Muscle of leg (tissue), 3 donors: ENCODE measurements at regions not wholly inside any gene's neighbourhood (a gene's known extent, or its start where the extent isn't known, plus 50 kb on each side); places are given as distances from the start of the nearest gene placed in this dataset.
A peak's percentile ranks its signal among the peaks of the same experiment; 100 is the strongest.

ENCODE experiments used
- DNase-seq: peaks from one replicate; pipeline ENCODE4 v3.0.0; 2013
- H3K27ac ChIP-seq: one replicate; pipeline ENCODE4 v1.5.1; 2013; ENCODE audit warnings: mild to moderate bottlenecking, low read length, control low read depth
- H3K27me3 ChIP-seq: one replicate; pipeline ENCODE4 v1.6.1; 2013; ENCODE audit warnings: low read length; ENCODE audit not compliant: control insufficient read depth, insufficient read depth
- H3K36me3 ChIP-seq: one replicate; pipeline ENCODE4 v1.6.1; 2013; ENCODE audit warnings: low read length; ENCODE audit not compliant: control insufficient read depth, insufficient read depth
- H3K4me1 ChIP-seq: one replicate; pipeline ENCODE4 v1.6.1; 2013; ENCODE audit warnings: low read length; ENCODE audit not compliant: control insufficient read depth, insufficient read depth
- H3K4me3 ChIP-seq: one replicate; pipeline ENCODE4 v1.5.1; 2013; ENCODE audit warnings: low read length, control low read depth
- H3K9me3 ChIP-seq: replicated peaks from 2 replicates; pipeline ENCODE4 v1.6.1; 2013; ENCODE audit warnings: low read depth, low read length; ENCODE audit not compliant: control insufficient read depth
- WGBS: methylation state at CpG from one replicate; pipeline ENCODE4 v1.1.5; 2013; ENCODE audit warnings: missing lambda C conversion rate; ENCODE audit not compliant: insufficient coverage; 5-methylcytosine and 5-hydroxymethylcytosine counted together

DNA sequence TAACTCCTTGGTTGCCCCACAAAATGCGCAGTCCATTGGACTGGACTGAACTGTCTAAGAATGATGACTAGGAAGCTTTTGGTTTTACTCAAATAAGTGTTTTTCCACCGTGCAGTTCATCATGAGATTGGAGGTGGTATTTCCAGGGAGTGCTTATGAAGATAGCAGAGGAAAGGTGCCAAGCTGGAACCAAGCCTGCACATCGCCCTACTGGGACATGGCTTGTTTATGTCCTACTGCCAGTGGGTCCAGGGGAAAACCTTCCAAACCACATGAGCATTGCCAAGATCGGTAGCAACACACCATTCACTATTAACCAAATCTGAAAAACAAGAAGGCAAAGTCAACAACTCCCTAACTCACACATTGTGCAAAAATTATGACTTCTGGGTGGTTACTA is 54.7 kb upstream of the DSCAM start:
- no peaks in the 10 kb centered on the region for H3K36me3 ChIP-seq
- peaks cover 9% of the 10 kb centered on the region for H3K9me3 ChIP-seq
- no peak for DNase-seq
- H3K27me3 ChIP-seq, result no peaks in the 10 kb centered on the region
- no peak overlapping the region for H3K27ac ChIP-seq
- no peak overlapping the region for H3K4me3 ChIP-seq
- 84% methylated on average over 2 of the region's 4 CpGs for WGBS
- peaks cover 2% of the 10 kb centered on the region for H3K4me1 ChIP-seq

DNA sequence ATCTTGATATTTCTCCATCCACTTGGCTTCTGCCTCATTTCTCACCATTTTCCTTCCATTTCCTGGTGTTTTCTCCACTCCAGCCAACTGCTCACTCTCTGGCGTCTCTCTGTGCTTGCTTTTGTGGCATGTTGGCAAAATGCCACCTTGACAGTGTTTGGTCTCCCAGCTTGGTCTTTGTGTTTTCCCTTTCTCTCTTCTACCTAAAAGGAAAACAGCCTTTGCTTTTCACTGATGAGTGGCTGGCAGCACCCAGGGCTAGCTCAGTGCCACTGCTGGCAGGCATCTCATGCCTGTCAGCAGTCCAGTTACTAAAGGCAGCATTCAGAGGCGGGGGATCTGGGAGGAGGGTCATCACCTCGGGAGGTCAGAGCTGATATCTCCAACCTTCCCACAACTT is 55.3 kb upstream of the DSCAM start:
- H3K4me1 ChIP-seq, result peaks cover 2% of the 10 kb centered on the region
- H3K9me3 ChIP-seq, result peaks cover 4% of the 10 kb centered on the region
- peak; percentile 23 for DNase-seq
- no peaks in the 10 kb centered on the region for H3K36me3 ChIP-seq
- H3K27me3 ChIP-seq, result no peaks in the 10 kb centered on the region
- no peak overlapping the region for H3K4me3 ChIP-seq
- 40% methylated on average over 1 of the region's 3 CpGs for WGBS
- no peak overlapping the region for H3K27ac ChIP-seq

DNA sequence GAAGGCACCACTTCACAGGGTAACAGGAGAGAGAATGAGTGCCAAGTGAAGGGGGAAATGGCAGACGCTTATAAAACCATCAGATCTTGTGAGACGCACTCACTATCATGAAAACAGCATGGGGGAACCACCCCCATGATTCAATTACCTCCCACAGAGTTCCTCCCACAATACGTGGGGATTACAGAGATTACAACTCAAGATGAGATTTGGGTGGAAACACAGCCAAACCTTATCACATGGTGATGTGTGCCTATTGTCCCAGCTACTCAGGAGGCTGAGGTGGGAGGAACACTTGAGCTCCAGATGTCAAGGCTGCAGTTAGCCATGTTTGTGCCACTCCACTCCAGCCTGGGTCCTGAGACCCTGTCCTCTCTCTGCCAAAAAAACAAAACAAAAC is 56.0 kb upstream of the DSCAM start:
- WGBS, result no CpG with 5 or more reads among the region's 3 CpGs

DNA sequence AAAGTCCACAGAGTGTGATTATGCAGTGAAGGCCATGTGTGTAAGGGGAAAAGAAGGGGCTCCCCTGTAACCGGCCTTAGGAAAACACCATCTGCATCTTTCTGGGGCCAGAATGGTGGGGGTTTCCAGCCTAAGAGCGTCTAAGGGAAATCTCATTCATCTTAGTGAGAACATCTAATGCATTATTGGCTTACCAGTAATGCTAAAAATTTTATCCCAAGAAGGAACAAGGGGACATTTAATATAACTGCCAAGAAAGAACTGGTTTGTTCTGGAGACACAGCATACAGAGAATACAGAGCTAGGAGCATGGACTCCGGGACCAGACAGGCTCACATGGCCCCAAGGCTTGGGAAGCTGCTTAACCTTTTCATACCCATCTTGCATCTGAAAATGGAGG is 58.3 kb upstream of the DSCAM start:
- Histone ChIP-seq H3K4me3 (no peak overlapping the region), H3K27me3 (no peaks in the 10 kb centered on the region), H3K9me3 (no peaks in the 10 kb centered on the region), H3K4me1 (peaks cover 2% of the 10 kb centered on the region), H3K27ac (no peak overlapping the region), H3K36me3 (no peaks in the 10 kb centered on the region)
- DNase-seq, result peak; percentile 28
- whole genome bisulfite sequencing, result 0% methylated on average over 1 of the region's 3 CpGs

More for the DNA sequence above, 56.0 kb upstream of the DSCAM start:
- Histone ChIP-seq H3K36me3 (no peaks in the 10 kb centered on the region), H3K27me3 (no peaks in the 10 kb centered on the region), H3K9me3 (no peaks in the 10 kb centered on the region), H3K27ac (no peak overlapping the region), H3K4me1 (peaks cover 2% of the 10 kb centered on the region), H3K4me3 (no peak overlapping the region)
- DNase-seq, result no peak

DNA sequence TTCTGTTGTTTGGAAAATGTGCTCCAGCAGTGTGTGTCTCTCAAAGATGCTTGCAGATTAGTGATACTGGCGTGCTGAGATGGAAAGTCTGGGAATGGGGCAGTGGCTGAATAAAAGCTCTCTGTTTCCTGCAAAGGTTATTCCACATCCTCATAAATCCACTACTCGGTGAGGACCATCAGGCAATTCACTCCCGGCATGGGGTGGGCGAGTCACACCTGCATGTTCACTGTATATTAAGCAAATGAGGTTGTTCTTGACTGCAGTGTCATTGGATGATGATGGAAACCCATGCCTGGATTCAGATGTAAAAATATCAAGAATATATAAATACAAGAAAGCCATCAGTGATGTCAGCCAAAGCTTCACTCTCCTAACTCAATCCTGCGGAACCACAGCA is 65.4 kb upstream of the DSCAM start:
- Histone ChIP-seq H3K27ac (no peak overlapping the region), H3K36me3 (no peaks in the 10 kb centered on the region), H3K9me3 (no peaks in the 10 kb centered on the region), H3K4me1 (no peaks in the 10 kb centered on the region), H3K4me3 (no peak overlapping the region), H3K27me3 (peaks cover 2% of the 10 kb centered on the region)
- no peak for DNase-seq
- 100% methylated on average over 1 of the region's 5 CpGs for WGBS

DNA sequence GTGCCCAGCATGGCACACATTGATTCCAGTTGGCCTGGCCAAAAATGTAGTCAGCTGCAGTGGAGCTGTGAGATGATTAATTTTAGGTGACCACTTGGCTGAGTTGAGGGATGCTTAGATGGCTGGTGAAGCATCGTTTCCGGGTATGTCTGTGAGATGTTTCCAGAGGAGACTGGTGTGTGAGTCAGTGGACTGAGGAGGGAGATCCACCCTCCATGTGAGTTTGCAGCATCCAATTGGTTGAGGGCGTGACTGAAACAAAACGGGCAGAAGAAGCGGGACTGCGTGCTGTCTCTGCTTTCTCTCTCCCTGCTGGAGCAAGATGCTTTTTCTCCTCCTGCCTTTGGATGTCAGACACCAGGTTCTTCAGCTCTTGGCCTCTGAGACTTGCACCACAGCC is 68.2 kb upstream of the DSCAM start:
- H3K27ac ChIP-seq, result no peak overlapping the region
- no peak overlapping the region for H3K4me3 ChIP-seq
- no peak for DNase-seq
- H3K27me3 ChIP-seq, result peaks cover 2% of the 10 kb centered on the region
- WGBS, result 96% methylated on average over 6 of the region's 6 CpGs
- H3K9me3 ChIP-seq, result no peaks in the 10 kb centered on the region
- H3K4me1 ChIP-seq, result no peaks in the 10 kb centered on the region
- H3K36me3 ChIP-seq, result no peaks in the 10 kb centered on the region

DNA sequence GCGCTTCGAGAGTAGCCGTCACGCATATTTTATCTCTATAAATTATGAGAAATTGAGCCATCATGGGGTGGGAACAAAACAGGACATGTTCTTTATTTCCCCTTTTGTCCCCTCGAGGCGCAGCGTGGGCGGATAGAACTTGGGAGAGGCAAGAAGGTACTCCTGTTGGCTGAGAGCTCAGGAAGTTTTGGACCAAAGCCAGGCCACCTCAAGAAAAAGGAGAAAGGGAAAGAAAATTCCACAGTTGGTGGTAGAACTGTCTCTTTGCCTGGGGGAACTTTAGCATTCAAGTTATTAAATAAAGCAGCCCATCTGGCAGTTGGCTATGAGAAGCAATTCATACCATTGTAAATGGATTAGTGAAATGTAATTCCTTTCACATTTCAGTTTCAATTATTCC is 76.4 kb upstream of the DSCAM start:
- Histone ChIP-seq H3K4me1 (peaks cover 10% of the 10 kb centered on the region), H3K9me3 (peaks cover 6% of the 10 kb centered on the region), H3K4me3 (no peak overlapping the region), H3K36me3 (no peaks in the 10 kb centered on the region), H3K27me3 (no peaks in the 10 kb centered on the region), H3K27ac (no peak overlapping the region)
- DNase-seq, result peak; percentile 21
- 40% methylated on average over 4 of the region's 8 CpGs for WGBS

DNA sequence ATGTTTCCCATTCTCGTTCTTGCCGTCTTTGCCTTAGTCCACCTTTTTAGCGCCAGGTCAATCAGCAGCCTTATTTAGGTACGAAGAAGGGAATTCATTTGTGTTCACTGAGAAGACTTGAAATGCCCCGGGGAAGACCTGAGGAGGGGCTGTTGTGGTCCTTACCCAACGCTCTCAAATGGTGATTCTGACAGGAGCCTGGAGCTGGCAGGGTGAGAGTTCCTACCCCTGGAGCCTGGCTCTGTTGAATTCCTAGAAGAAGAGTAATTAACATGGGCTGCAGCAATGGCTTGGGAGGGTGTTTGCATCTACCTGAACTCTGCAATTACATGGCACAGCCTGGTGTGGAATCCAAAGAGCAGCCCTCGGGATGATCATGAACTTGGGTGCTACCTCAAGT is 76.9 kb upstream of the DSCAM start:
- peaks cover 6% of the 10 kb centered on the region for H3K9me3 ChIP-seq
- H3K4me1 ChIP-seq, result peaks cover 10% of the 10 kb centered on the region
- H3K27me3 ChIP-seq, result no peaks in the 10 kb centered on the region
- no peak for DNase-seq
- 48% methylated on average over 7 of the region's 7 CpGs for WGBS
- no peak overlapping the region for H3K4me3 ChIP-seq
- no peaks in the 10 kb centered on the region for H3K36me3 ChIP-seq
- no peak overlapping the region for H3K27ac ChIP-seq

DNA sequence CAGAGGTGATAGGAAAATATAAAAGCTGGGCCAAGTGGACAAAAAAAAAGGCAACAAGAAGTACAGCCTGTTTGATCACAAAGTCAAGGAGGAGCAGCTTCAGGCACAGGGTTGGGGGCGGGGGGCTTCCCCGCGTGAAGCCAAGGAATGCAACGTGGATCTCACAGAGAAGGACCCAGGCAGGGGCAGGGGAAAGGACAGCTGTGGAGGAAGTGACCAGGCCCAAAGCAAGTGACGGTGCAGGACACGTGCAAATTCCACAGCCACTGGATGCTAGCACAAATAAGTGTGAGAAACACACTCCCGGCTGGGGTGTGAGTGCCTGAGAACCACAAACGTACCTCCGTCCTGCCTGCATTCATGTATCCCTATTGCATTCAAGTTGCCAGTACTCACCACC is 77.7 kb upstream of the DSCAM start:
- no peak overlapping the region for H3K27ac ChIP-seq
- no peaks in the 10 kb centered on the region for H3K36me3 ChIP-seq
- H3K4me3 ChIP-seq, result no peak overlapping the region
- WGBS, result 27% methylated on average over 9 of the region's 9 CpGs
- no peak for DNase-seq
- peaks cover 8% of the 10 kb centered on the region for H3K9me3 ChIP-seq
- no peaks in the 10 kb centered on the region for H3K27me3 ChIP-seq
- peaks cover 10% of the 10 kb centered on the region for H3K4me1 ChIP-seq

DNA sequence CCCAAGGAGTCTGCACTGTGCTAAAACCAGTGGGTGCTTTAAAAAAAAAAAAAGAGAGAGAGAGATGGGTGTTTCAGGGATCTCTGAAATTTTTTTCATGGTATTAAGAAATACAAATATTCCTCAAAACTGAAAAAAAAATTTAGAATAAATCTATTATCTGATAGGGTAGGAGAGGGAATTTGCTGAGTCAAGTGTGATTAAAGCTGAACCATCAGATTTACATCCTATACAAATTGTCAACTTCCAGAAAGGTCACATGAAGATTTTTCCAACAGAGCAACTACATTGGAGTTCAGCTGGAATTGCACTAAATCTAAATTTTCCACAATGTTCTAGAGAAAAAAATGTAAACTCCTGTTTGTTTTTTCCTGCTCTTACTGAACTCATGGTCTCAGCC is 79.3 kb upstream of the DSCAM start:
- H3K27me3 ChIP-seq, result no peaks in the 10 kb centered on the region
- H3K27ac ChIP-seq, result no peak overlapping the region
- H3K36me3 ChIP-seq, result no peaks in the 10 kb centered on the region
- H3K4me1 ChIP-seq, result peaks cover 10% of the 10 kb centered on the region
- no peak for DNase-seq
- H3K9me3 ChIP-seq, result peaks cover 8% of the 10 kb centered on the region
- no peak overlapping the region for H3K4me3 ChIP-seq

DNA sequence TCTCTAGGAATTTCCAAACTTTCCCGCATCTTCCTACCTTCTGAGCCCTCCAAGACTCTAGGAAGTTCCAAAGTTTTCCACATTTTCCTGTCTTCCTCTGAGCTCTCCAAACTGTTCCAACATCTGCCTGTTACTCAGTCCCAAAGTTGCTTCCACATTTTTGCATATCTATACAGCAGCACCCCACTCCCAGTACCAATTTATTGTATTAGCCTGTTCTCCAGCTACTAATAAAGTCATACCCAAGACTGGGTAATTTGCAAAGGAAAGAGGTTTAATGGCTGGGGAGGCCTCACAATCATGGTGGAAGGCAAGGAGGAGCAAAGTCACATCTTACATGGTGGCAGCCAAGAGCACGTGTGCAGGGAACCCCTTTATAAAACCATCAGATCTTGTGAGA is 82.9 kb upstream of the DSCAM start:
- Histone ChIP-seq H3K4me3 (no peak overlapping the region), H3K27me3 (no peaks in the 10 kb centered on the region), H3K27ac (no peak overlapping the region), H3K36me3 (no peaks in the 10 kb centered on the region), H3K4me1 (no peaks in the 10 kb centered on the region), H3K9me3 (peaks cover 8% of the 10 kb centered on the region)
- DNase-seq, result no peak
- 87% methylated on average over 1 of the region's 2 CpGs for WGBS
